ENCODE measurements at regions not wholly inside any gene's neighbourhood (a gene's known extent, or its start where the extent isn't known, plus 50 kb on each side); places are given as distances from the start of the nearest gene placed in this dataset.
"Not testable (repeated sequence)": the region's sequence is repeated elsewhere in the genome, so short reads cannot be mapped to it uniquely, and the experiment has no call there.

- no peak overlapping the region for H3K4me3 ChIP-seq (ENCODE audit: low read depth, low read length)
- TF ChIP-seq CTCF (IDR thresholded peaks at IDR 0.05; ENCODE audit: low read depth, low read length, missing control alignments): no peak
- DNase-seq (ENCODE audit: low read depth): no peak
- in situ Hi-C loops (cut with HindIII; ENCODE audit: low sequenced_read_pairs): no loop called here
Measured at GRCh38 chr7:4486907-4487306, 195.2 kb upstream of the FOXK1 start.

- in situ Hi-C loops (cut with HindIII; ENCODE audit: low sequenced_read_pairs): not testable (repeated sequence)
Measured at GRCh38 chr7:4496911-4497310, 185.2 kb upstream of the FOXK1 start.

GRCh38 chr7:4500812-4501211, 181.3 kb upstream of the FOXK1 start:
- DNase-seq (ENCODE audit: low read depth): no peak
- TF ChIP-seq CTCF (IDR thresholded peaks at IDR 0.05; ENCODE audit: low read depth, low read length, missing control alignments): no peak
- no peak overlapping the region for H3K4me3 ChIP-seq (ENCODE audit: low read depth, low read length)
- in situ Hi-C loops (cut with HindIII; ENCODE audit: low sequenced_read_pairs): no loop called here

More at GRCh38 chr7:4496911-4497310, 185.2 kb upstream of the FOXK1 start:
- not testable (repeated sequence) for DNase-seq (ENCODE audit: low read depth); H3K4me3 ChIP-seq (ENCODE audit: low read depth, low read length)

- DNase-seq (ENCODE audit: low read depth); in situ Hi-C loops (cut with HindIII; ENCODE audit: low sequenced_read_pairs); H3K4me3 ChIP-seq (ENCODE audit: low read depth, low read length): not testable (repeated sequence)
Measured at GRCh38 chr7:4507886-4508285, 174.2 kb upstream of the FOXK1 start.

- in situ Hi-C loops (cut with HindIII; ENCODE audit: low sequenced_read_pairs): no loop called here
- no peak for DNase-seq (ENCODE audit: low read depth)
- no peak for TF ChIP-seq CTCF (IDR thresholded peaks at IDR 0.05; ENCODE audit: low read depth, low read length, missing control alignments)
- no peak overlapping the region for H3K4me3 ChIP-seq (ENCODE audit: low read depth, low read length)
Measured at GRCh38 chr7:4513450-4513849, 168.6 kb upstream of the FOXK1 start.

- in situ Hi-C loops (cut with HindIII; ENCODE audit: low sequenced_read_pairs): no loop called here
- TF ChIP-seq CTCF (IDR thresholded peaks at IDR 0.05; ENCODE audit: low read depth, low read length, missing control alignments): no peak
- no peak for DNase-seq (ENCODE audit: low read depth)
- no peak overlapping the region for H3K4me3 ChIP-seq (ENCODE audit: low read depth, low read length)
Measured at GRCh38 chr7:4519819-4520520, 162.1 kb upstream of the FOXK1 start.

GRCh38 chr7:4523219-4523618, 158.9 kb upstream of the FOXK1 start:
- in situ Hi-C loops (cut with HindIII; ENCODE audit: low sequenced_read_pairs): no loop called here
- no peak overlapping the region for H3K4me3 ChIP-seq (ENCODE audit: low read depth, low read length)
- no peak for DNase-seq (ENCODE audit: low read depth)
- TF ChIP-seq CTCF (IDR thresholded peaks at IDR 0.05; ENCODE audit: low read depth, low read length, missing control alignments): no peak

GRCh38 chr7:4523873-4524272, 158.2 kb upstream of the FOXK1 start:
- no peak for TF ChIP-seq CTCF (IDR thresholded peaks at IDR 0.05; ENCODE audit: low read depth, low read length, missing control alignments)
- no peak for DNase-seq (ENCODE audit: low read depth)
- in situ Hi-C loops (cut with HindIII; ENCODE audit: low sequenced_read_pairs): no loop called here
- H3K4me3 ChIP-seq (ENCODE audit: low read depth, low read length): no peak overlapping the region

Data from astrocyte of the cerebellum (primary cell).